Keratinocyte (primary cell): ENCODE measurements at regions not wholly inside any gene's neighbourhood (a gene's known extent, or its start where the extent isn't known, plus 50 kb on each side); places are given as distances from the start of the nearest gene placed in this dataset.

Experiments
- DNase-seq: peaks from one replicate; pipeline ENCODE4 v3.0.0-alpha.2; 2011; ENCODE audit warnings: low read depth, missing footprints, low spot score
- FAIRE-seq: peaks from 2 replicates; lab custom pipeline; 2011; peaks lifted over from hg19 to GRCh38; lab: Jason Lieb, UNC
- H2AFZ ChIP-seq: 2 replicates; pipeline ENCODE4 v1.6.0; 2012; ENCODE audit warnings: low read length, control low read depth, inconsistent platforms; ENCODE audit not compliant: control insufficient read depth
- H3K27ac ChIP-seq: 2 replicates; pipeline ENCODE4 v1.5.1; 2011; ENCODE audit warnings: low read length; ENCODE audit not compliant: control insufficient read depth, insufficient read depth
- H3K27me3 ChIP-seq: 3 replicates; pipeline ENCODE4 v1.6.0; 2011; ENCODE audit warnings: low read length; ENCODE audit not compliant: control insufficient read depth, insufficient read depth; ENCODE audit errors: extremely low read depth
- H3K36me3 ChIP-seq, 2 experiments: 2 replicates in 1 of 2; 3 replicates in 1 of 2; pipeline ENCODE4 v1.5.1; 2011; ENCODE audit warnings: low read length in 2 of 2, mild to moderate bottlenecking in 1 of 2; ENCODE audit not compliant: control insufficient read depth in 2 of 2, insufficient read depth in 2 of 2; ENCODE audit errors: extremely low read depth in 1 of 2
- H3K4me1 ChIP-seq: 3 replicates; pipeline ENCODE4 v1.5.1; 2011; ENCODE audit warnings: low read length; ENCODE audit not compliant: control insufficient read depth, insufficient read depth; ENCODE audit errors: extremely low read depth
- H3K4me2 ChIP-seq: 3 replicates; pipeline ENCODE4 v1.6.0; 2011; ENCODE audit warnings: low read depth, low read length; ENCODE audit not compliant: control insufficient read depth, insufficient read depth; ENCODE audit errors: extremely low read depth
- H3K4me3 ChIP-seq, 3 experiments: fragments of 200-600 bp in 1 of 3; sonication (generic) in 1 of 3; 2 replicates in 2 of 3; 3 replicates in 1 of 3; pipeline ENCODE4 v1.5.1; 2011 to 2016; ENCODE audit warnings: low read length in 3 of 3, mild to moderate bottlenecking in 3 of 3, control low read depth in 2 of 3, inconsistent platforms in 1 of 3, low read depth in 1 of 3, mixed read lengths in 1 of 3, mixed run types in 1 of 3, moderate library complexity in 1 of 3; ENCODE audit not compliant: control insufficient read depth in 2 of 3, insufficient read depth in 2 of 3; ENCODE audit errors: extremely low read depth in 1 of 3
- H3K79me2 ChIP-seq: 2 replicates; pipeline ENCODE4 v1.6.0; 2012; ENCODE audit warnings: low read length; ENCODE audit not compliant: control insufficient read depth, insufficient read depth
- H3K9ac ChIP-seq: 3 replicates; pipeline ENCODE4 v1.6.0; 2011; ENCODE audit warnings: low read length; ENCODE audit not compliant: control insufficient read depth, insufficient read depth; ENCODE audit errors: extremely low read depth
- H3K9me1 ChIP-seq: 3 replicates; pipeline ENCODE4 v1.6.0; 2011; ENCODE audit warnings: low read length; ENCODE audit not compliant: control insufficient read depth, insufficient read depth; ENCODE audit errors: extremely low read depth
- H3K9me3 ChIP-seq: 2 replicates; pipeline ENCODE4 v1.5.1; 2012; ENCODE audit warnings: low read depth, low read length; ENCODE audit not compliant: control insufficient read depth
- H4K20me1 ChIP-seq: 3 replicates; pipeline ENCODE4 v1.6.0; 2011; ENCODE audit warnings: low read length; ENCODE audit not compliant: control insufficient read depth, insufficient read depth; ENCODE audit errors: extremely low read depth
- EZH2 ChIP-seq: IDR thresholded peaks from one replicate; pipeline ENCODE4 v1.6.1; 2012; ENCODE audit warnings: inconsistent platforms, mild to moderate bottlenecking, low read length, moderate library complexity
- dilution Hi-C: fragments of 300-500 bp; cut with MboI; formaldehyde crosslinking; loops from one replicate; pipeline ENCODE4 v1.7.0; 2020; ENCODE audit warnings: low sequenced_read_pairs; ENCODE audit not compliant: extremely low pct_ligation_motif_present
- TF ChIP-seq, protein P1 (sequence below), 3 experiments: IDR thresholded peaks in 1 of 3; conservative IDR thresholded peaks in 1 of 3; optimal IDR thresholded peaks in 1 of 3; 2 replicates in 2 of 3; 3 replicates in 1 of 3; pipeline versions ENCODE3 to v1.5.1; 2011; ENCODE audit warnings: low read length in 3 of 3, mild to moderate bottlenecking in 3 of 3, moderate library complexity in 2 of 3, control low read depth in 1 of 3, inconsistent platforms in 1 of 3; ENCODE audit not compliant: insufficient read depth in 2 of 3; ENCODE audit errors: extremely low read depth in 1 of 3

DNA sequence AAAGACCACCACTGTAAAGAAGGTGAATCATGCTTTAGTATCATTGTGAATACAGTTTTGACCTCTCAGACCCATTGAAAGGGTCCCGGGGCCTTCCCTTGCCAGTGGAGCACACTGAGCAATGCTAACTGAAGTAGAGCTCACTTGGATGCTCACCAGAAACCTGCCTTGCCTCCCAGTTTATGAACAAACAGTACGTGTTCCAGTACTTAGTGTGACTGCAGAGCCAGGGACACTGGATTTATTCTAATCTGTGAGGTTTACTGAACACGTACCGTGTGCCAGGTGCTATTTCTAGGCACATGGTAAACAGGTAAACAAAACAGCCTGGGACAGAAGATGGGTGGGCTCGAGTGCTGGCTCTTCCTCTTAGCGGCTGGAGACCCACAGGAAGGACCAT, 79.6 kb downstream of the FOXL1 start:
- Histone ChIP-seq H4K20me1 (no peaks in the 10 kb centered on the region), H3K9ac (no peak overlapping the region), H3K4me1 (peaks cover 4% of the 10 kb centered on the region), H3K9me1 (no peaks in the 10 kb centered on the region), H3K36me3 (no peaks in the 10 kb centered on the region), H3K27me3 (no peaks in the 10 kb centered on the region), H3K27ac (no peak overlapping the region), H3K9me3 (peaks cover 2% of the 10 kb centered on the region), H3K4me3 (no peak overlapping the region), H2AFZ (no peak overlapping the region), H3K4me2 (no peak overlapping the region), H3K79me2 (no peaks in the 10 kb centered on the region)
- DNase-seq (no peak), FAIRE-seq (no peak)
- dilution Hi-C loops, result no loop called here
- TF ChIP-seq, protein P1, sequence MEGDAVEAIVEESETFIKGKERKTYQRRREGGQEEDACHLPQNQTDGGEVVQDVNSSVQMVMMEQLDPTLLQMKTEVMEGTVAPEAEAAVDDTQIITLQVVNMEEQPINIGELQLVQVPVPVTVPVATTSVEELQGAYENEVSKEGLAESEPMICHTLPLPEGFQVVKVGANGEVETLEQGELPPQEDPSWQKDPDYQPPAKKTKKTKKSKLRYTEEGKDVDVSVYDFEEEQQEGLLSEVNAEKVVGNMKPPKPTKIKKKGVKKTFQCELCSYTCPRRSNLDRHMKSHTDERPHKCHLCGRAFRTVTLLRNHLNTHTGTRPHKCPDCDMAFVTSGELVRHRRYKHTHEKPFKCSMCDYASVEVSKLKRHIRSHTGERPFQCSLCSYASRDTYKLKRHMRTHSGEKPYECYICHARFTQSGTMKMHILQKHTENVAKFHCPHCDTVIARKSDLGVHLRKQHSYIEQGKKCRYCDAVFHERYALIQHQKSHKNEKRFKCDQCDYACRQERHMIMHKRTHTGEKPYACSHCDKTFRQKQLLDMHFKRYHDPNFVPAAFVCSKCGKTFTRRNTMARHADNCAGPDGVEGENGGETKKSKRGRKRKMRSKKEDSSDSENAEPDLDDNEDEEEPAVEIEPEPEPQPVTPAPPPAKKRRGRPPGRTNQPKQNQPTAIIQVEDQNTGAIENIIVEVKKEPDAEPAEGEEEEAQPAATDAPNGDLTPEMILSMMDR (optimal IDR thresholded peaks at IDR 0.05 in 1 of 3, IDR thresholded peaks at IDR 0.05 in 1 of 3, conservative IDR thresholded peaks at IDR 0.05 in 1 of 3; ENCODE audit: extremely low read depth in 1 of 3, insufficient read depth in 2 of 3, low read length in 3 of 3), result no peak
- TF ChIP-seq EZH2, result no peak

DNA sequence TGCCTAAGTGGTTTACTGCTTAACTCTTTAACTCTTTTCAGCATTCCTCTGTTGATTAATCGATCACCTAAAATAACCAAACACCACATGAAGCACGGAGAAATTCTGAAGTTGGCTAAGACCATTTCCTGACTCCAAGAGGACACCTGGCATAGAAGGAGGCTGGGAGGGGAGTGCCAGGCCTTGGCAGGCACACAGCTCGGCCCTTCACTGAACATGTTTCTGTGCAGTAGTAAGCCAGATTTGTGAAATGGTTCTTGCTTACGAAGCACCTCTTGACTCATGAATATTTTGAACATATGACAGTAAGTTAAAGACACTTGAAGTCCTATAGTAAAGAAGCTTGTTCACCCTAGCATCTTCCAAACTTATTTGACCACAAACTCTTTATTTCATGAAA, 82.3 kb downstream of the FOXL1 start:
- H3K36me3 ChIP-seq, result no peaks in the 10 kb centered on the region
- H3K9me1 ChIP-seq, result no peaks in the 10 kb centered on the region
- H3K9me3 ChIP-seq, result peaks cover 2% of the 10 kb centered on the region
- FAIRE-seq (no peak), DNase-seq (no peak)
- H3K9ac ChIP-seq, result no peak overlapping the region
- H4K20me1 ChIP-seq, result no peaks in the 10 kb centered on the region
- no peak overlapping the region for H3K27ac ChIP-seq
- H3K27me3 ChIP-seq, result no peaks in the 10 kb centered on the region
- H2AFZ ChIP-seq, result no peak overlapping the region
- peaks cover 29% of the 10 kb centered on the region for H3K4me1 ChIP-seq
- TF ChIP-seq EZH2, result no peak
- TF ChIP-seq, protein P1 (optimal IDR thresholded peaks at IDR 0.05 in 1 of 3, IDR thresholded peaks at IDR 0.05 in 1 of 3, conservative IDR thresholded peaks at IDR 0.05 in 1 of 3; ENCODE audit: extremely low read depth in 1 of 3, insufficient read depth in 2 of 3, low read length in 3 of 3), result no peak
- H3K4me2 ChIP-seq, result no peak overlapping the region
- dilution Hi-C loops, result no loop called here
- H3K79me2 ChIP-seq, result no peaks in the 10 kb centered on the region
- no peak overlapping the region for H3K4me3 ChIP-seq
